HG02943 (cell line): ENCODE measurements at regions not wholly inside any gene's neighbourhood (a gene's known extent, or its start where the extent isn't known, plus 50 kb on each side); places are given as distances from the start of the nearest gene placed in this dataset.
"Not testable (repeated sequence)": the region's sequence is repeated elsewhere in the genome, so short reads cannot be mapped to it uniquely, and the experiment has no call there.

Source experiments
- ATAC-seq: cut with Tn5 transposase; IDR thresholded peaks from one replicate; pipeline ENCODE4 v1.9.1; 2021; ENCODE audit warnings: mild to moderate bottlenecking, low read depth, moderate library complexity; ENCODE audit not compliant: unreplicated experiment

GRCh38 chr5:53733853-53734252 lies 173.4 kb downstream of the NDUFS4 start:
- no peak for ATAC-seq

GRCh38 chr5:53738105-53738504 lies 177.7 kb downstream of the NDUFS4 start:
- no peak for ATAC-seq

- no peak for ATAC-seq
These were observed 178.7 kb downstream of the NDUFS4 start for GRCh38 chr5:53739111-53739510.

GRCh38 chr5:53749621-53750020 lies 189.2 kb downstream of the NDUFS4 start:
- ATAC-seq = no peak

GRCh38 chr5:53752282-53752681 lies 191.8 kb downstream of the NDUFS4 start:
- ATAC-seq = not testable (repeated sequence)

- ATAC-seq = no peak
These were observed 206.2 kb downstream of the NDUFS4 start for GRCh38 chr5:53766673-53767072.

- no peak for ATAC-seq
These were observed 217.6 kb downstream of the NDUFS4 start for GRCh38 chr5:53777864-53778618.

- ATAC-seq = peak; percentile 44
These were observed 219.1 kb downstream of the NDUFS4 start for GRCh38 chr5:53779541-53779981.

GRCh38 chr5:53782620-53783019 lies 222.2 kb downstream of the NDUFS4 start:
- ATAC-seq = no peak

GRCh38 chr5:53783624-53784228 lies 223.3 kb downstream of the NDUFS4 start:
- no peak for ATAC-seq

GRCh38 chr5:53784596-53784995 lies 224.2 kb downstream of the NDUFS4 start:
- no peak for ATAC-seq

GRCh38 chr5:53785924-53786323 lies 225.5 kb downstream of the NDUFS4 start:
- ATAC-seq = no peak

GRCh38 chr5:53790026-53790425 lies 229.6 kb downstream of the NDUFS4 start:
- ATAC-seq = no peak

GRCh38 chr5:53792338-53792737 lies 231.9 kb downstream of the NDUFS4 start:
- no peak for ATAC-seq

- ATAC-seq = not testable (repeated sequence)
These were observed 239.2 kb downstream of the NDUFS4 start for GRCh38 chr5:53799644-53800043.

GRCh38 chr5:53808392-53808791 lies 248.0 kb downstream of the NDUFS4 start:
- ATAC-seq = not testable (repeated sequence)

- no peak for ATAC-seq
These were observed 254.4 kb downstream of the NDUFS4 start for GRCh38 chr5:53814819-53815218.

GRCh38 chr5:53815471-53815870 lies 255.0 kb downstream of the NDUFS4 start:
- ATAC-seq = no peak

- no peak for ATAC-seq
These were observed 256.7 kb downstream of the NDUFS4 start for GRCh38 chr5:53817183-53817582.

GRCh38 chr5:53819482-53819881 lies 259.0 kb downstream of the NDUFS4 start:
- ATAC-seq = no peak

- peak; percentile 53 for ATAC-seq
These were observed 259.8 kb downstream of the NDUFS4 start for GRCh38 chr5:53820119-53820801.

- ATAC-seq = peak; percentile 73
These were observed 260.3 kb downstream of the NDUFS4 start for GRCh38 chr5:53820802-53821171.
